ENCODE measurements at regions not wholly inside any gene's neighbourhood (a gene's known extent, or its start where the extent isn't known, plus 50 kb on each side); places are given as distances from the start of the nearest gene placed in this dataset.
"Not testable (repeated sequence)": the region's sequence is repeated elsewhere in the genome, so short reads cannot be mapped to it uniquely, and the experiment has no call there.

DNA sequence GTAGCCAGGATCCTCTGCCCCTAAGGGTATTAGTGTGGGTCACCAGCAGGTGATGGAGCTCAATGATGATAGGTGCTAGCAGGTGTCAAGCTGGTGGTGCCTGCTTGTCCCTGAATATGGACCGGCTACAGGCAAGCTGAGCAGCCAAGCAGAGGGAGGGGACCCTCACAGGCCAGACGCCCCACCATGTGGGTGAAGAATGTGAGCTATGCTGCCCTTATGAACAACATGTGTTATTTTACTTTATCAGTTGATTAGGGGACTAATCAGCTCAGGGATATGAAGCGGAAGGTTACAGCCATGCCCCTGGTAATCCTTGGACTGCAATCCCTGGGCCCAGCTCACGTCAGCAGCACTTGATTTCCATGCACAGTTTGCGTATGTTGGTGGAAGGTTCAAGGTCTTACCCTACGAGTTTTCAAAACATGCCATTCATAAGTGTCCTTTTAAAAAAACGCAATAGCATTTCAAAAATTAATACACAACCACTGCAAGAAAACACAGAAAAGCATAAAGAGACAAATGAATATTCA, 106.0 kb downstream of the CDC7 start:
- DNase-seq = no peak

GRCh38 chr1:91607686-91608085, 107.0 kb downstream of the CDC7 start:
- DNase-seq = not testable (repeated sequence)

- no peak for DNase-seq
Observed at GRCh38 chr1:91608876-91609275, 108.2 kb downstream of the CDC7 start.

DNA sequence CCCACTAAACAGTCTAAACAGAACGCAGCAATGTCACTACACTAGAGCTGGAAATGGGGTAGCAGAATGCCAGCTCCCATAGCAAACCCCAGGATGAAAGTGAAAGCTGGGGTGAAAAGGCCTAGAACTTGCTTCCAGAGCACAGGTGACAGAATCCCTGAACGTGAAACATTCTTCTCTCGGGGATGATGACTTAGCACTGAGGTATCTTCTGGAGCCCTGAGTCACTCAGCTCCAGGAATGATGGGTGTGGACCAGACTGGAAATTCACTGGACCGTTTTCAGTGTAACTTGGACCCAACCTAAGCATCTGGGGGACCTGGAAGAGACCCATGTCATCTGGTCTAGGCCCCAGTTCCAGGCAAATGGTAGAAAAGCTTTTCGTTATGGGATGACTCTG, 108.9 kb downstream of the CDC7 start:
- no peak for DNase-seq

- DNase-seq = no peak
Observed at GRCh38 chr1:91610102-91610501, 109.5 kb downstream of the CDC7 start.

- no peak for DNase-seq
Observed at GRCh38 chr1:91610789-91611188, 110.1 kb downstream of the CDC7 start.

- DNase-seq = no peak
Observed at GRCh38 chr1:91611483-91611917, 110.8 kb downstream of the CDC7 start.

GRCh38 chr1:91613595-91613994, 112.9 kb downstream of the CDC7 start:
- no peak for DNase-seq

GRCh38 chr1:91616712-91617111, 116.1 kb downstream of the CDC7 start:
- DNase-seq = no peak

DNA sequence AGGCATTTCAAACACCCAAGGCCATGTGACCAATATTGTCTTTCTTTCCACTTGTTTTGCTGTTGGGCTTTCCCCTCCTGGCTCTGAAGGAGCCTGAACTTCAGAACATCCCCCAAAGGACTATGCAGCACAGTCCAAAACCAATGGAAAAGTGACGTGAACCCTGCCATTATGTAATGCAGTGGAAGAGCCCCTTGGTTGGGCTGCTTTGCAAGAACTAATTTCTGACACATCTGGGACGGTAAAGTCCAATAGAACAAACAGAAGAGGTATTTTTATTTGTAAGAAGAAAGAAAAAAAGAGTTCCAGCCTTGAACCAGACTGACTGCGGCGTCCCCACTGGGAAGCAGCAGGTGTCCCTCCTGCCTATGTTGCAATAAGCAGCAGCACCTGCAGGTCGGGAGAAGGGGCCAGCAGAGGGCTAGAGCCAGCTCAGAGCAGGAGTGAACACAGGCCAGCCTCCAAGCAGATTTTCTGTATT, 116.7 kb downstream of the CDC7 start:
- no peak for DNase-seq

DNA sequence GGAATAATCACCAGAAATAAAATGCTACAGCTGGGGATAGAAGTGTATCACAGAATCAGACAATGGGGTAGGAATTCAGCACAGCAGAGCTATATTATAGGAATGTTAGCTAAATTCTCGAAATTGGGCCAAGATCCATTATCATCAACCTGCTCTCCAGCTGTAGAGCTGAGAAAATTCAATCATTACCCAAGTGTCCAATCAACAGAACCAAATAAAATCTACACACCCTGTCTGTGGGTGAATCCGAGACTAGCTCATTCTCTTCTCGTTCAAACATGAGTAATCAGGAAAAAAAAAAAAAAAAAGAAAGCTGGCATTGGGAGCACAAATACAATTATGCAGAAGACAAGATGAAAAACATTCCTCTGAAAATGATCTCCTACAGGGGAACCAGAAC, 119.2 kb downstream of the CDC7 start:
- DNase-seq = no peak

- no peak for DNase-seq
Observed at GRCh38 chr1:91621360-91621759, 120.7 kb downstream of the CDC7 start.

DNA sequence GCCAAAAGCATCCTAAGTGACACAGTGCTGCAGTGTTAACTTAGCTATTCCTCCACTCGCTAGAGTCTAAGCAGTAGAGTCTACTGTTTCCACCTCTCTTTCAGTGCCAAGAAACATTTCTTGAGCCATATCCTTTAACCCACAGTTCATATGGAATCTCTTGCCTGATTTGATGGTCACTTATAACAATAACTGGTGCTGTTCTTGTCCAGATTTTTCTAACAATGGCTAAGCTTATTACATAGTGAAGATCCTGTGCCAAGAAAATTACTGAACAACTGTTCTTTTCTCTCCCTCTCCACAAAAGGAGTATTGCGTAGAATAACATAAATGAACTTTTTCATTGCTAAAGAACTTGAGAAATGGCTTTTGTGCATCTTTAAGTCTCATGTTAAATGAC, 121.3 kb downstream of the CDC7 start:
- DNase-seq = no peak

- no peak for DNase-seq
Observed at GRCh38 chr1:91622616-91623015, 122.0 kb downstream of the CDC7 start.

DNA sequence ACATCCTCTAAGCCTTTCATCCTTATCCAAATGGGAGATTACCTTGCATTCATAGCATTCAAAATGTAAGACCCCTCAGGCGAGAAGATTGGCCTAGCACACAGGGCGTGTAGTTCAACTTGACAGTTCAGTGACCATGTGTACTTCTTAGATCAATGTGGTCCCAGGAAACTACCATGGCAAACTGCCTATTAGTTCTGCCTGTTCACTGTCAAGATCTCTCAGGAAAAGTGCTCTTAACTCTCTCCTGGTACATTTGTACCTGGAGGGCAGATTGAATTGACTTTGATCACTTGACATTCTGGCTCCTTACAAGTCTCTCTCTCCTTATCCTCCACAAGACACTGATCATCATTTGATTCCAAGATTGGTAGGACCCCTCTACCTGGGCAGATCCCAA, 122.4 kb downstream of the CDC7 start:
- DNase-seq = no peak

DNA sequence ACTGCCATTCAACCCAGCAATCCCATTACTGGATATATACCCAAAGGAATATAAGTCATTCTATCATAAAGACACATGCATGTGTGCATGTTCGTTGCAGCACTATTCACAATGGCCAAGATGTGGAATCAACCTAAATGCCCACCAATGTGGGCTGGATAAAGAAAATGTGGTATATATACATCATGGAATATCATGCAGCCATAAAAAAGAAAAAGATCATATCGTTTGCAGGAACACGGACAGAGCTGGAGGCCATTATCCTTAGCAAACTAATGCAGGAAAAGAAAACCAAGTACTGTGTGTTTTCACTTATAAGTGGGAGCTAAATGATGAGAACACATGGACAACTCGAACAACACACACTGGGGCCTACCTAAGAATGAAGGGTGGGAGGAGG, 123.7 kb downstream of the CDC7 start:
- no peak for DNase-seq
